H9 (cell line): ENCODE measurements at regions not wholly inside any gene's neighbourhood (a gene's known extent, or its start where the extent isn't known, plus 50 kb on each side); places are given as distances from the start of the nearest gene placed in this dataset.

Source experiments
- DNase-seq: peaks from one replicate; pipeline ENCODE4 v3.0.0-alpha.2; 2017
- H2AFZ ChIP-seq: one replicate; pipeline ENCODE4 v1.6.1; 2013; ENCODE audit warnings: mild to moderate bottlenecking, low read length, control low read depth, moderate library complexity
- H2AK5ac ChIP-seq: 2 replicates; pipeline ENCODE4 v1.6.1; 2013; ENCODE audit warnings: low read length, control low read depth, mixed read lengths; ENCODE audit not compliant: insufficient read length
- H2BK120ac ChIP-seq: one replicate; pipeline ENCODE4 v1.6.1; 2013; ENCODE audit warnings: low read depth, mild to moderate bottlenecking, low read length, control low read depth, inconsistent platforms; ENCODE audit not compliant: poor library complexity, severe bottlenecking
- H2BK12ac ChIP-seq: 2 replicates; pipeline ENCODE4 v1.6.1; 2013; ENCODE audit warnings: low read length, control low read depth, mixed read lengths, low read depth; ENCODE audit not compliant: insufficient read length
- H2BK15ac ChIP-seq: 2 replicates; pipeline ENCODE4 v1.6.1; 2013; ENCODE audit warnings: low read depth, low read length, control low read depth
- H2BK20ac ChIP-seq: one replicate; pipeline ENCODE4 v1.6.1; 2013; ENCODE audit warnings: low read depth, mild to moderate bottlenecking, low read length, control low read depth, inconsistent platforms; ENCODE audit not compliant: poor library complexity, severe bottlenecking
- H2BK5ac ChIP-seq: 2 replicates; pipeline ENCODE4 v1.6.1; 2013; ENCODE audit warnings: low read length, control low read depth, mixed read lengths; ENCODE audit not compliant: insufficient read length
- H3K14ac ChIP-seq: 2 replicates; pipeline ENCODE4 v1.6.1; 2013; ENCODE audit warnings: low read length, control low read depth; ENCODE audit not compliant: insufficient read depth
- H3K18ac ChIP-seq: 2 replicates; pipeline ENCODE4 v1.6.1; 2013; ENCODE audit warnings: low read depth, mild to moderate bottlenecking, mixed read lengths, low read length, control low read depth; ENCODE audit not compliant: insufficient read length
- H3K23ac ChIP-seq: 2 replicates; pipeline ENCODE4 v1.6.1; 2013; ENCODE audit warnings: low read length, control low read depth, mixed read lengths, low read depth; ENCODE audit not compliant: insufficient read length
- H3K23me2 ChIP-seq: 2 replicates; pipeline ENCODE4 v1.6.1; 2013; ENCODE audit warnings: low read depth, mild to moderate bottlenecking, mixed read lengths, low read length, control low read depth; ENCODE audit not compliant: insufficient read length, poor library complexity, severe bottlenecking
- H3K27ac ChIP-seq: 2 replicates; pipeline ENCODE4 v1.5.1; 2013; ENCODE audit warnings: low read length, control low read depth, mixed read lengths, low read depth; ENCODE audit not compliant: insufficient read length
- H3K27me3 ChIP-seq: 2 replicates; pipeline ENCODE4 v1.6.1; 2013; ENCODE audit warnings: low read length, control low read depth, inconsistent platforms; ENCODE audit not compliant: insufficient read depth
- H3K4ac ChIP-seq: 2 replicates; pipeline ENCODE4 v1.6.1; 2013; ENCODE audit warnings: low read depth, mild to moderate bottlenecking, control low read depth, inconsistent platforms, low read length, moderate library complexity
- H3K4me1 ChIP-seq: 2 replicates; pipeline ENCODE4 v1.6.1; 2013; ENCODE audit warnings: low read length, control low read depth, inconsistent platforms; ENCODE audit not compliant: insufficient read depth
- H3K4me2 ChIP-seq: 2 replicates; pipeline ENCODE4 v1.6.1; 2013; ENCODE audit warnings: low read length, control low read depth, mixed read lengths; ENCODE audit not compliant: insufficient read length, insufficient read depth
- H3K56ac ChIP-seq: 2 replicates; pipeline ENCODE4 v1.6.1; 2013; ENCODE audit warnings: low read depth, mild to moderate bottlenecking, mixed read lengths, low read length, control low read depth; ENCODE audit not compliant: insufficient read length
- H3K79me1 ChIP-seq: 2 replicates; pipeline ENCODE4 v1.6.1; 2013; ENCODE audit warnings: low read depth, mild to moderate bottlenecking, moderate library complexity, low read length, control low read depth, inconsistent platforms; ENCODE audit not compliant: insufficient read depth, poor library complexity, severe bottlenecking
- H3K79me2 ChIP-seq: 2 replicates; pipeline ENCODE4 v1.6.1; 2013; ENCODE audit warnings: low read length, control low read depth, inconsistent platforms; ENCODE audit not compliant: insufficient read depth
- H3K9ac ChIP-seq: 2 replicates; pipeline ENCODE4 v1.6.1; 2013; ENCODE audit warnings: low read length, control low read depth, mixed read lengths; ENCODE audit not compliant: insufficient read length; ENCODE audit errors: extremely low read depth
- H3K9me3 ChIP-seq: one replicate; pipeline ENCODE4 v1.6.1; 2013; ENCODE audit warnings: low read depth, low read length, inconsistent platforms; ENCODE audit not compliant: control insufficient read depth
- H3T11ph ChIP-seq: one replicate; pipeline ENCODE4 v1.6.1; 2013; ENCODE audit warnings: mild to moderate bottlenecking, low read length, control low read depth, inconsistent platforms
- H4K20me1 ChIP-seq: one replicate; pipeline ENCODE4 v1.6.1; 2013; ENCODE audit not compliant: control insufficient read depth, insufficient read length, insufficient read depth
- H4K5ac ChIP-seq: 2 replicates; pipeline ENCODE4 v1.6.1; 2013; ENCODE audit warnings: low read depth, mild to moderate bottlenecking, mixed read lengths, low read length, control low read depth; ENCODE audit not compliant: insufficient read length
- H4K8ac ChIP-seq: replicated peaks from 2 replicates; pipeline ENCODE4 v1.6.1; 2013; ENCODE audit warnings: low read length, control low read depth, mixed read lengths, low read depth; ENCODE audit not compliant: insufficient read length
- H4K91ac ChIP-seq: 2 replicates; pipeline ENCODE4 v1.6.1; 2013; ENCODE audit warnings: low read depth, mild to moderate bottlenecking, moderate library complexity, mixed read lengths, low read length, control low read depth; ENCODE audit not compliant: insufficient read length
- H3K27ac Mint-ChIP-seq, 3 experiments: 2 replicates in 2 of 3; 3 replicates in 1 of 3; pipeline ENCODE4 v1.8.0; 2020 to 2021; ENCODE audit warnings: mixed read lengths in 3 of 3, mild to moderate bottlenecking in 1 of 3, moderate library complexity in 1 of 3
- H3K27me3 Mint-ChIP-seq: 2 replicates; pipeline ENCODE4 v1.8.0; 2021; ENCODE audit warnings: low read depth, mild to moderate bottlenecking, moderate library complexity, mixed read lengths
- H3K36me3 Mint-ChIP-seq, 3 experiments: 2 replicates in 2 of 3; 3 replicates in 1 of 3; pipeline ENCODE4 v1.8.0; 2020 to 2021; ENCODE audit warnings: low read depth in 3 of 3, mixed read lengths in 3 of 3; ENCODE audit not compliant: insufficient read depth in 1 of 3
- H3K4me1 Mint-ChIP-seq, 2 experiments: 2 replicates each; pipeline ENCODE4 v1.8.0; 2020; ENCODE audit warnings: mixed read lengths in 2 of 2
- H3K4me3 Mint-ChIP-seq, 2 experiments: 2 replicates in 1 of 2; 3 replicates in 1 of 2; pipeline ENCODE4 v1.8.0; 2020 to 2021; ENCODE audit warnings: mild to moderate bottlenecking in 2 of 2, mixed read lengths in 2 of 2, moderate library complexity in 1 of 2
- H3K9me3 Mint-ChIP-seq, 2 experiments: 2 replicates in 1 of 2; 3 replicates in 1 of 2; pipeline ENCODE4 v1.8.0; 2020; ENCODE audit warnings: mild to moderate bottlenecking in 2 of 2, mixed read lengths in 2 of 2, moderate library complexity in 1 of 2
- WGBS: extraction: QIAGEN DNeasy Blood & Tissue Kit; methylation state at CpG from one replicate; pipeline ENCODE4 v1.1.7; 2013; ENCODE audit warnings: missing lambda C conversion rate, low lambda C conversion rate, mixed read lengths; ENCODE audit not compliant: insufficient read length; ENCODE audit errors: extremely low coverage; 5-methylcytosine and 5-hydroxymethylcytosine counted together
- TF ChIP-seq, protein P1 (sequence below): fragments of 200-600 bp; sonication (generic); conservative IDR thresholded peaks from 3 replicates; pipeline ENCODE4 v1.8.0; 2021; ENCODE audit warnings: antibody characterized with exemption, mild to moderate bottlenecking

DNA sequence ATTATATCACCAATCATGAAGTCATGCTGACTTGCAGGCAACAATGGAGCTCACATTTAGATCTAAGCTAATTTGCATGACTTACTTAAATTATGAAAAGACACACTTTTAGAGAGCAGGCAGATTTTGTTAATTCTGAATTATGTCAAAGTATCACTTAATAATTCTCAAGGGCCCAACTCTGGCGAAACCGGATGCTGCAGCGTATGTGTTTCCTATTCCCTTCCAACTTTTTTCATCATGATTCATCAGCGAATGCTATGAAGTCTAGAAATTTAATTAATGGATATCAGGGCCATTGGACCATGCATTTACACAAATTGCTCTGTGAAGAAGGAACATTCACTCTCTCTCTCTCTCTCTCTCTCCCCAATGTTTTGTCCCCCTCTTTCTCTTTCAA, 63.5 kb upstream of the GOLGA8A start:
- Histone ChIP-seq H3K27ac (no peak overlapping the region), H3K79me2 (no peaks in the 10 kb centered on the region), H4K5ac (no peak overlapping the region), H3K23me2 (no peaks in the 10 kb centered on the region), H3K4me1 (no peaks in the 10 kb centered on the region), H2BK120ac (no peak overlapping the region), H3K79me1 (no peaks in the 10 kb centered on the region), H2BK15ac (no peak overlapping the region), H4K91ac (no peak overlapping the region), H3K27me3 (no peaks in the 10 kb centered on the region), H3K4me2 (no peak overlapping the region), H2AK5ac (no peak overlapping the region), H3K23ac (no peak overlapping the region), H3K56ac (no peak overlapping the region), H2BK20ac (no peak overlapping the region), H3K4ac (no peak overlapping the region), H3K14ac (no peak overlapping the region), H3K9me3 (no peaks in the 10 kb centered on the region), H4K8ac (no peak overlapping the region), H2BK12ac (no peak overlapping the region), H3T11ph (no peak overlapping the region), H4K20me1 (no peaks in the 10 kb centered on the region), H3K18ac (no peak overlapping the region), H2BK5ac (no peak overlapping the region), H2AFZ (no peak overlapping the region), H3K9ac (no peak overlapping the region)
- peaks cover 81% of the 10 kb centered on the region for H3K27me3 Mint-ChIP-seq
- no peak overlapping the region for H3K4me3 Mint-ChIP-seq
- TF ChIP-seq, protein P1, sequence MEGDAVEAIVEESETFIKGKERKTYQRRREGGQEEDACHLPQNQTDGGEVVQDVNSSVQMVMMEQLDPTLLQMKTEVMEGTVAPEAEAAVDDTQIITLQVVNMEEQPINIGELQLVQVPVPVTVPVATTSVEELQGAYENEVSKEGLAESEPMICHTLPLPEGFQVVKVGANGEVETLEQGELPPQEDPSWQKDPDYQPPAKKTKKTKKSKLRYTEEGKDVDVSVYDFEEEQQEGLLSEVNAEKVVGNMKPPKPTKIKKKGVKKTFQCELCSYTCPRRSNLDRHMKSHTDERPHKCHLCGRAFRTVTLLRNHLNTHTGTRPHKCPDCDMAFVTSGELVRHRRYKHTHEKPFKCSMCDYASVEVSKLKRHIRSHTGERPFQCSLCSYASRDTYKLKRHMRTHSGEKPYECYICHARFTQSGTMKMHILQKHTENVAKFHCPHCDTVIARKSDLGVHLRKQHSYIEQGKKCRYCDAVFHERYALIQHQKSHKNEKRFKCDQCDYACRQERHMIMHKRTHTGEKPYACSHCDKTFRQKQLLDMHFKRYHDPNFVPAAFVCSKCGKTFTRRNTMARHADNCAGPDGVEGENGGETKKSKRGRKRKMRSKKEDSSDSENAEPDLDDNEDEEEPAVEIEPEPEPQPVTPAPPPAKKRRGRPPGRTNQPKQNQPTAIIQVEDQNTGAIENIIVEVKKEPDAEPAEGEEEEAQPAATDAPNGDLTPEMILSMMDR: no peak
- no peaks in the 10 kb centered on the region for H3K9me3 Mint-ChIP-seq
- no CpG with 5 or more reads among the region's 4 CpGs for WGBS
- no peak for DNase-seq
- no peak overlapping the region for H3K27ac Mint-ChIP-seq
- H3K4me1 Mint-ChIP-seq: no peaks in the 10 kb centered on the region
- no peaks in the 10 kb centered on the region; a peak in 1 of 7 replicates for H3K36me3 Mint-ChIP-seq
